K562 (cell line): ENCODE measurements at regions not wholly inside any gene's neighbourhood (a gene's known extent, or its start where the extent isn't known, plus 50 kb on each side); places are given as distances from the start of the nearest gene placed in this dataset.

Source experiments
- ATAC-seq: fragments of 200-7000 bp; cut with Tn5 transposase; 3 replicates; pipeline ENCODE4 v1.9.1; 2020; ENCODE audit warnings: moderate library complexity
- BruUV-seq: library from RNA; stranded (reverse); fragments of 400-500 nt; replicated peaks from 2 replicates; lab custom pipeline; 2021; lab: Mats Ljungman, UMichigan
- CTCF ChIA-PET: fragments of 300-600 bp; formaldehyde crosslinking; extraction: SDS; loops from one replicate; lab custom pipeline; 2021; ENCODE audit warnings: low intra/inter-chr PET ratio; lab: Yijun Ruan, JAX
- POLR2A ChIA-PET: fragments of 300-600, 350-650 bp; sonication (Branson Sonifier 250); formaldehyde crosslinking; extraction: SDS; loops from one replicate; lab custom pipeline; 2021; ENCODE audit warnings: antibody characterized with exemption, inconsistent platforms; lab: Yijun Ruan, JAX
- DNase-seq, 4 experiments: peaks; one replicate each; pipeline versions ENCODE4 v3.0.0 to v3.0.0-alpha.2; 2011 to 2018; ENCODE audit warnings: low spot score in 3 of 4, mixed read lengths in 3 of 4; ENCODE audit errors: extremely low read depth in 1 of 4
- FAIRE-seq: peaks from 2 replicates; lab custom pipeline; 2011; peaks lifted over from hg19 to GRCh38; lab: Jason Lieb, UNC
- H2AFZ ChIP-seq: 2 replicates; pipeline ENCODE4 v1.6.0; 2011; ENCODE audit warnings: low read depth, low read length, control low read depth, inconsistent platforms
- H3K27ac ChIP-seq: fragments of 200-600 bp; 3 replicates; pipeline ENCODE4 v1.8.0; 2011; ENCODE audit warnings: low read depth, mild to moderate bottlenecking, control low read depth, inconsistent platforms, low read length, moderate library complexity, mixed read lengths; ENCODE audit errors: extremely low read depth
- H3K27me3 ChIP-seq, 2 experiments: fragments of 300-600 bp in 1 of 2; 2 replicates in 1 of 2; 3 replicates in 1 of 2; pipeline versions ENCODE4 v1.6.0 to v1.8.0; 2011; ENCODE audit warnings: inconsistent platforms in 2 of 2, low read length in 2 of 2, mild to moderate bottlenecking in 1 of 2, mixed read lengths in 1 of 2, moderate library complexity in 1 of 2; ENCODE audit not compliant: control insufficient read depth in 2 of 2, insufficient read depth in 2 of 2
- H3K36me3 ChIP-seq: fragments of 300-600 bp; 3 replicates; pipeline ENCODE4 v1.8.0; 2011; ENCODE audit warnings: mild to moderate bottlenecking, low read length, inconsistent platforms; ENCODE audit not compliant: control insufficient read depth, insufficient read depth
- H3K4me1 ChIP-seq, 2 experiments: fragments of 200-600 bp in 1 of 2; replicated peaks in 1 of 2; 2 replicates in 1 of 2; 3 replicates in 1 of 2; pipeline versions ENCODE4 v1.5.1 to v1.8.0; 2011; ENCODE audit warnings: inconsistent platforms in 2 of 2, low read length in 2 of 2, mild to moderate bottlenecking in 1 of 2, mixed read lengths in 1 of 2, moderate library complexity in 1 of 2; ENCODE audit not compliant: control insufficient read depth in 2 of 2, insufficient read depth in 2 of 2
- H3K4me2 ChIP-seq: 2 replicates; pipeline ENCODE4 v1.6.1; 2011; ENCODE audit warnings: low read length, control low read depth, inconsistent platforms, mixed read lengths; ENCODE audit not compliant: insufficient read depth
- H3K4me3 ChIP-seq: fragments of 200-600 bp; sonication (generic), shearing (Covaris generic); 2 replicates; pipeline ENCODE4 v1.5.1; 2016; ENCODE audit warnings: control low read depth, inconsistent platforms
- H3K79me2 ChIP-seq: fragments of 200-600 bp; 3 replicates; pipeline ENCODE4 v1.8.0; 2011; ENCODE audit warnings: low read length, inconsistent platforms; ENCODE audit not compliant: control insufficient read depth, insufficient read depth
- H3K9ac ChIP-seq, 2 experiments: 2 replicates each; pipeline versions ENCODE4 v1.6.0 to v1.6.1; 2011; ENCODE audit warnings: low read depth in 2 of 2, low read length in 2 of 2, control low read depth in 1 of 2, inconsistent platforms in 1 of 2, mild to moderate bottlenecking in 1 of 2, mixed read lengths in 1 of 2; ENCODE audit not compliant: insufficient read depth in 1 of 2
- H3K9me1 ChIP-seq: one replicate; pipeline ENCODE4 v1.6.0; 2011; ENCODE audit warnings: inconsistent platforms, mild to moderate bottlenecking, low read length, moderate library complexity; ENCODE audit not compliant: control insufficient read depth, insufficient read depth
- H3K9me3 ChIP-seq: replicated peaks from 2 replicates; pipeline ENCODE4 v1.5.1; 2011; ENCODE audit warnings: low read depth, low read length, inconsistent platforms; ENCODE audit not compliant: control insufficient read depth, insufficient read depth
- H4K20me1 ChIP-seq: replicated peaks from 2 replicates; pipeline ENCODE4 v1.6.1; 2011; ENCODE audit warnings: low read length, inconsistent platforms, mixed read lengths; ENCODE audit not compliant: control insufficient read depth, insufficient read depth
- JUND ChIP-seq, 2 experiments: IDR thresholded peaks; 2 replicates in 1 of 2; 3 replicates in 1 of 2; pipeline ENCODE4 v1.6.1; 2011; ENCODE audit warnings: borderline replicate concordance in 2 of 2, low read depth in 2 of 2, low read length in 2 of 2, improper control_type of control experiment in 1 of 2, missing biosample characterization in 1 of 2, missing genetic modification characterization in 1 of 2, missing genetic modification reagents in 1 of 2
- RFX1 ChIP-seq: fragments of 450-650 bp; IDR thresholded peaks from 2 replicates; pipeline ENCODE4 v1.6.1; 2016; ENCODE audit warnings: mild to moderate bottlenecking, moderate library complexity
- ZNF143 ChIP-seq: sonication (generic); formaldehyde crosslinking; IDR thresholded peaks from 2 replicates; pipeline ENCODE4 v1.9.0; 2022; ENCODE audit warnings: mild to moderate bottlenecking, missing genetic modification reagents
- WGBS: fragments of 100-300 bp; shearing (Covaris generic); methylation state at CpG from one replicate; pipeline ENCODE4 v1.1.6; 2016; ENCODE audit warnings: low coverage, mixed read lengths; ENCODE audit not compliant: insufficient coverage; ENCODE audit errors: missing lambda C conversion rate; 5-methylcytosine and 5-hydroxymethylcytosine counted together
- in situ Hi-C: fragments of 300-500 bp; cut with MboI; formaldehyde crosslinking; loops from 4 replicates; pipeline ENCODE4 v1.15.0; 2018; ENCODE audit warnings: inconsistent platforms, mixed read lengths
- intact Hi-C: fragments of 100-400 bp; cut with micrococcal nuclease; formaldehyde crosslinking; loops from 2 replicates; pipeline ENCODE4 v1.14.2; 2022
- TF ChIP-seq, protein P1 (sequence below): IDR thresholded peaks from 2 replicates; pipeline ENCODE4 v1.6.1; 2014; ENCODE audit warnings: antibody characterized with exemption

DNA sequence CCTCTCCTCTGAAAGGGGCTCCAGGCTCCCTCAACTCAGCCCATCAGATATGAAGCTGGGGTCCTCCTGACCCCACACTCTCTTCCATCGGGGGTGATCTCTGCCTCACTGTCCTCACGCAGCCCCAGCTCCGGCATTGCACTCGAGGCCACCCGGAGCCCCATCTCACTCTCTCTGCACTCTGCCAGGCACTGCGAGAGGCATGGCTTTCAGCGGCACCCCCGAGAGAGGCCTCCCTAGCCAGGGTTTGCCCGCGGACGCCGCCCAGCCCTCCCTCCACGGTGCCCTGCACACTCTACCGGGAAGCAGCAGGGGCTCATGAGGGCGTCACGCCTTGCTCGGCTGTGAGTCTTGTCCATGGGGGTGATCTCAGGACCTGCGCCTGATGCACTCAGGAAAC lies 436.2 kb downstream of the BRD1 start (continued):
- TF ChIP-seq JUND (IDR thresholded peaks at IDR 0.05; ENCODE audit: borderline replicate concordance, low read depth, low read length) (no peak), JUND (tag; IDR thresholded peaks at IDR 0.05; ENCODE audit: borderline replicate concordance, low read depth, low read length) (no peak)
- TF ChIP-seq, protein P1, sequence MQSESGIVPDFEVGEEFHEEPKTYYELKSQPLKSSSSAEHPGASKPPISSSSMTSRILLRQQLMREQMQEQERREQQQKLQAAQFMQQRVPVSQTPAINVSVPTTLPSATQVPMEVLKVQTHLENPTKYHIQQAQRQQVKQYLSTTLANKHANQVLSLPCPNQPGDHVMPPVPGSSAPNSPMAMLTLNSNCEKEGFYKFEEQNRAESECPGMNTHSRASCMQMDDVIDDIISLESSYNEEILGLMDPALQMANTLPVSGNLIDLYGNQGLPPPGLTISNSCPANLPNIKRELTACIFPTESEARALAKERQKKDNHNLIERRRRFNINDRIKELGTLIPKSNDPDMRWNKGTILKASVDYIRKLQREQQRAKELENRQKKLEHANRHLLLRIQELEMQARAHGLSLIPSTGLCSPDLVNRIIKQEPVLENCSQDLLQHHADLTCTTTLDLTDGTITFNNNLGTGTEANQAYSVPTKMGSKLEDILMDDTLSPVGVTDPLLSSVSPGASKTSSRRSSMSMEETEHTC: no peak

DNA sequence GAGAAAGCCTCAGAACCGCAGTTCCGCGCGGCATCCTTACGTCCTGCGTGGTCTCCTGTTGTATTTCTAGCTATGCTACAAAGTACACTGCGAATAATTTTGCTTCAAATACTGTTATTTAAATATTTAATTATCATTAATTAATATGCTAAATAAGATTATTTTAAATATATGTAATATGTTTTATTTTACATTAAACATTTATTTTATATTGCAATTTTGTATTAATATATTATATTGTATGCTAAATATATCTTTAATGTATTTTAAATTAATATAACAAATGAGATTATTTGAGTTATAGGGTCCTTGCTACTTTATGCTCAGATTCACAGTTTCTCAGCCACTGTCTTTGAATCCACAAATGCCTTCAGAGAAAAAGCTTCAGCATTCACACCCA lies 436.7 kb downstream of the BRD1 start:
- in situ Hi-C loops: no loop called here

More for the DNA sequence above, 436.7 kb downstream of the BRD1 start:
- H3K9me1 ChIP-seq: no peaks in the 10 kb centered on the region
- H4K20me1 ChIP-seq: no peaks in the 10 kb centered on the region
- DNase-seq (no peak), FAIRE-seq (no peak), ATAC-seq (no peak)
- no peaks in the 10 kb centered on the region for H3K4me1 ChIP-seq
- WGBS: 8% methylated on average over 7 of the region's 7 CpGs
- H3K9ac ChIP-seq: no peak overlapping the region
- H3K79me2 ChIP-seq: no peaks in the 10 kb centered on the region
- POLR2A ChIA-PET: no interaction called here
- H3K4me2 ChIP-seq: no peak overlapping the region
- TF ChIP-seq ZNF143: no peak
- TF ChIP-seq RFX1: no peak
- TF ChIP-seq, all 486 proteins: peak for 0
- intact Hi-C loops: no loop called here
- H3K9me3 ChIP-seq: no peaks in the 10 kb centered on the region
- peaks cover 4 to 32% of the 10 kb centered on the region in 2 experiments for H3K27me3 ChIP-seq
- no peak overlapping the region for H3K27ac ChIP-seq
- no peak overlapping the region for H3K4me3 ChIP-seq
- no peak overlapping the region for H2AFZ ChIP-seq
- H3K36me3 ChIP-seq: no peaks in the 10 kb centered on the region
- CTCF ChIA-PET: no interaction called here
- BruUV-seq: no TSS peak
